Stimulated activated CD4-positive, alpha-beta T cell treated with anti-CD3 and anti-CD28 coated beads, Interleukin-4, amount 100 ng/mL, for 48 hours (primary cell): ENCODE measurements at regions not wholly inside any gene's neighbourhood (a gene's known extent, or its start where the extent isn't known, plus 50 kb on each side); places are given as distances from the start of the nearest gene placed in this dataset.

ENCODE experiments used
- DNase-seq, 2 donors: peaks; one replicate each; pipeline ENCODE4 v3.0.0-alpha.2; 2020; ENCODE audit warnings: low read depth in 2 of 2

GRCh38 chr20:40320517-40321011, 368.5 kb downstream of the MAFB start:
- DNase-seq = no peak

DNA sequence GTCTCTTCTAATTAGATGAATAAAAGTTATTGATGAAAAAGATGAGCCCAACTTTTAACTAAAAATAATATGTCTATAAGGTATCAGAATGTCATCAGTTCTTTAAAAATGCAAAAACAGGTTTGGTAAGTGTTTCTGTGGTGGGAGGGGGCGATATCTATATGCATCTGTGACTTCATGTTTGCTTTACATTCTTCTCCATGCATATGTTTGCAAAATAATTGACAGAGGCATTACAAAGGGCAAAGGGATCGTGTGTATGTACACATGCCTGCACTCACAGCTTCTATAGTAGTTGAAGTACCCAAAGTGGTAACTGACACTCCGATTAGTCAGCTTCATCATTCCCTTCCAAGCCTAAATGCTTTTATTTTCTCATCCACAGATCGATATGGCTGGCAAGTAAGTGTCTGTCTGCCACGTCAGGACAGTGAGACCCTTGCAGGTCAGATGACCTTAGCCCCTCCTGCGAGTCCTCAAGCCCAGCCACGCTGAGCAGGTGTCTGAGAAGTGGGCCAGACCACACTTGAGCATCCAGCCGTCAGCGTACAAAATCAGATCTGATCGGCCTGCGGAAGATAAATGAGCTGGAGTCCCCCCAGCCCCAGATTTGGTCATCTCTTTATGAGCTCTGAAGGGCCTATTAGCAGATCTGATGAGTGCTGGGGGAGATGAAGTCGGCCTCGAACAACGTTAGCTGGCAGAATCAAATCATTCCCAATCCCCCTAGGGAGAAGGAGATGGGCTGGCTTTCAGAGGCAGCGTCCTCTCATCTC, 369.1 kb downstream of the MAFB start:
- DNase-seq = no peak

DNA sequence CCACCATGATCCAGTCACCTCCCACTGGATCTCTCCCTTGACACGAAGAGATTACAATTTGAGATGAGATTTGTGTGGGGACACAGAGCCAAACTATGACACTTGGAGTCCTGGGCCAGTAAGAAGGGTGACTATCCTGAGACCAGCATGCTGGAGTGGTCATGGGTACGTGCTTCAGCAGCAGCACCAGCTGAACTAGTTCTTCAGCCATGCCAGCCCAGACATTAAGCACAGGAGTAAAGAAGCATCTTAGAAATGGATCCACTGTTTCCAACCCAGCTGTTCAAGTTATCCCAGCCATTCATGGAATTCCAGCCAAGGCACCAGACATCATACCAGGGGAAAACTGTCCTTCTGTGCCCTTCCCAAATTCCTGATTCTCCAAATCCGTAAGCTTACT, 370.0 kb downstream of the MAFB start:
- no peak for DNase-seq

GRCh38 chr20:40317156-40317790, 371.8 kb downstream of the MAFB start:
- DNase-seq = no peak

GRCh38 chr20:40314278-40314677, 374.8 kb downstream of the MAFB start:
- DNase-seq = no peak

- no peak for DNase-seq
Observed at GRCh38 chr20:40313730-40314129, 375.3 kb downstream of the MAFB start.

DNA sequence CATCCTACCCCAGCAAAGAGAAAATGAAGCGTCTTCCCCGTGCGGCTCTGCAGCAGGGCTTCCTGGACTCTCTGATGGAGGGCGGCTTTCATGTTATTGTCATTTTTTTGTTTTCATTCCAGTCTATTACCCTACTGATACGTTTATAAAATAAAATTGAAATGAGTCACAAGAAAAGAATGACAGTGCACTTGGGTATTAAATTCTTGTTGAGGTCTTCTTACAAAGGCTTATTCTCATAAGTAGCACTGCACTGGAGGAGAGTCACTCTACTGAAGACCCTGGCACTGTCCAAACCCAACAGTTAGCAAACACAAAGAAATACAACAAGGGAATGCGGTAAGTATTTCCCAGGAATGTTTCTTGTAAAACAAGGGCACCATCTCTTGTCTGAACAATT, 379.3 kb downstream of the MAFB start:
- DNase-seq = no peak

GRCh38 chr20:40307997-40308396, 381.0 kb downstream of the MAFB start:
- no peak for DNase-seq

GRCh38 chr20:40307268-40307667, 381.8 kb downstream of the MAFB start:
- no peak for DNase-seq

DNA sequence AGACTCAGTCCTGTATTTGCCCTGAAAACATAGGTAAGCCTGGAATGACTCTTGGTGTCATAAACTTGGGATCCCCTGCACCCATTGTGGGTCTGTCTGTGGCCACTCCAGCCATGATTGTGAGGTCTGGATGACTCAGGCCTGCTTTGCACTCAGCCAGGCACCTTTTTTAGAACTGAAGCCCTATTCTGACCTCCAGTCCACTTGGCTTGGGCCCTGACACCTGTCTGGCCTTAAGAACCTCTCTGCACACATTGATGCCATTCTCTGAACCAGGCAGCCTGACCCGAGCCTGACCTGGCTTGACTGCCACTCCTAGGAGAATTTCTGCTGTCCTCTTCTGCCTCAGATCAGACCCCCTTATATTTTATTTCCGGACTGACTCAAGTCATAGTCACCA, 383.7 kb downstream of the MAFB start:
- no peak for DNase-seq

DNA sequence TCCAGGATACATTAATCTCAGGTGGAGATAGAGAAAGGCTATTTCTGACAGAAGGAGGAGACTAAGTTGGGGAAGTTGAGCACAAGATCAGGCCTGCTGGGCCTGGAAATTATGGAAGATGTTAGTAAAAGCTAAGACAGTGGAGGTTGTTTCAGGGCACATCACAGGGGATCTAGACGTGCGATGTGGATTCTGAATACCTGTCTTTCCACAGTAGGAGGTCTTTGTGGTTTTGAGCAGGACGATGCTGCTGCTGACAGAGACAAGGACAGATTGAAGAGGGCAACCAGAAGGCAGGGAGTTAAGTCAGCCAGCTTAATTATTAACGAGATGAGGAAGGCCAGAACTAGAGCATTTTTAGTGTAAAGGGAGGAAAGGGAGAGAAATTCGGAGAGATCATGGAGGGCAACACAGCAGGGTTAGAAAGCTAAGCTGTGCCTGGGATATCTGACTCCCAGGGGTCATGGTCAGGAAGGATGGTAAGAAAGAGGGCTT, 384.9 kb downstream of the MAFB start:
- no peak for DNase-seq

DNA sequence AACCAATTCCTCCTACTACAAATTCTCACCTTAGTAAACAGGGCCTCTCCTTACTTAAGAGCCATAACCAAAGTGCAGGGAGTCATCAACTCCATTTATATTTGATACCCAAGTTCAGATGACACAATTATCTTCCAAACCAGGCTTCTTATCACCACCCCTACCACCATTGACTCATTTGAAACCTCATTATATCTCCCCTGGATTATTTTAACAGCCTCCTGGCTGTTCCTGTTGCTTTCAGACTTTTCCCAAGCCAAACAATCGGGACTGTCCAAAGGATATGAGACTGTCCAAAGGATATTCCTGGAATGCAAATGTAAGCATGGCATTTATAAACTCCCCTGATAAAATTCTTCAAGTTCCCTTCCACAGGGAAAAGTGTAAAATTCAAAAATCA, 394.3 kb downstream of the MAFB start:
- DNase-seq = no peak

- no peak for DNase-seq
Observed at GRCh38 chr20:40294175-40294574, 394.9 kb downstream of the MAFB start.

GRCh38 chr20:40293740-40294139, 395.3 kb downstream of the MAFB start:
- DNase-seq = no peak

DNA sequence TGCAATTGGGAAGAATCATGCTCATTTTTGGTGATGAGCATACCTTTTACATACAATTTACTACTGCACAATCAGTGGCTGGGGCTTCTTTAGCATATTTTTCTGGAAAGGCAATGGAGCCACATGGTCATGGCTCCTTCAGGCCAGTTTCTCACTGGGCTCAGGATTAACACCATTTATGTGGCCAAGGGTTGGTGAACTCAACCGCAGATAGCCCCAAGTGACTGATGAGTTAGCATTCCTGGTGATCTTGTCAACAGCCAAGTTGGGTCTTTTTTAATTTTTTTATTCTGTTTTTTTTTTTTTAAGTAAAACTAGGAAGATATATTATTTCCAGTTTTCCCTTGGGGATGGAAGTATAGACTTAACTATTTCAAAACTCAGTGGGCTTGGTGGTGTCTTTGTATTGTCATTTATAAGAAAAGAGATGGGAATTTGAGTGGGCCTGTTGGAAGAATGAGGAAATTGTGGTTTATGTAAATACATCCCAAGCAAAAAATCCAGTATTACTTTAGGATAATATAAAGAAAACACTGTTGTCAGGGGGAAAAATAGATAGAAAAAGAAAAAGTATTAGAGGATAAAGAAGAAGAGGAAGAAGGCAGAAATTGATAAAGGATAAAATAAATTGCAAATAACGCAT, 397.4 kb downstream of the MAFB start:
- no peak for DNase-seq

GRCh38 chr20:40287683-40288082, 401.4 kb downstream of the MAFB start:
- no peak for DNase-seq

- no peak for DNase-seq
Observed at GRCh38 chr20:40286975-40287531, 402.0 kb downstream of the MAFB start.

- DNase-seq = no peak
Observed at GRCh38 chr20:40284611-40285010, 404.4 kb downstream of the MAFB start.

GRCh38 chr20:40283689-40284088, 405.3 kb downstream of the MAFB start:
- no peak for DNase-seq

DNA sequence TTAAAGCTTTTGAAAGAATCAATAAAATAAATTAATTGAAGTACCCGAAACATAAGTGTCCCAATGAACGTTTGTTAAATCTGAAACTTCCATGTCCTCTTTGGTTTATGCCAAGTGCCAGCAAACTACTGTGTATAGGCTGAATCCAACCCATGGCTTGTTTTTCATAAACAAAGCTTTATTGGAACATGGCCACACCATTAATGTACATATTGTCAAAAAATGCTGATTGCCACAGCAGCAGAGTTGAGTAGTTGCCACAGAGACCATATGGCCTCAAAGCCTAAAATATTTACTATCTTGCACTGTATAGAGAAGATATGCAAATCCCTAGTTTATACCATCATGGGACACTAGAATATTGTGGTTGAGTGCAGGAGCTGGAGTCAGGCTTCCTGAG, 406.1 kb downstream of the MAFB start:
- DNase-seq = no peak

DNA sequence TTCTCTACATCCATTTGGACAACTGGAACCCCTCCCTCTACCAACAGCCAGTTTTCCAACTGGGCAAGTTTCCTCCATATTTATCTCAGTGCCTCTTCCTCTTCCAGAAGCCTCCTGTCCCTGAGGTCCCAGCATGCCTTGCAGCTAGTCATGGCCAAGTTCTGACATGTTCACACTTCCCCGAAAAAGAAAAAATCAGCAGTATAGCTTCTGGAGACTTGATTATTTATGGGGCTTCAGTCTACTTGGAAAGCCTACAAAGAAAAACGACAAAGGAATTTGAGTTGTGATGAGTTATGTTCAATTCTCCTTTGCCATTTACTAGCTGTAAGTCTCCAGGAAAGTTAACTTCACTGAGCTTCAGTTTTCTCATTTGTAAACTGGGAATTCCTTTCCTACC, 406.5 kb downstream of the MAFB start:
- no peak for DNase-seq

DNA sequence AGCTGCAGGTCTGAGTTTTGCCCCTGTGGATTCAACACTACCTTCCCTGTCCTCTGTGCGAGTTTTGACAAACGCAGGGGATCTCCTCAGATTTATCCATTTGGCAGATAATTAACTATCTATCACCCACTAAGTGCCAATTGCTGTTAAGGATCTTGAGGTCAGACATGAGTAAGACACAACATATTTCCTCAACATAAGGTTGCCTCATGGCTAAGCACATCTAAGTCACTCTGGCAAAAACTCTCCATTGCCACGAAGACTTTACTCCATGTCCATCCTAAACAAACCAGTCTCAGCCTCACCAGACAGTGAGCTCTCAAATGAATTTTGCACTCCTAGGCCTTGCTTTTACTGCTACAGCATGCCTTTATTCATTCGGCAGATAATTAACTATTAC, 408.4 kb downstream of the MAFB start:
- no peak for DNase-seq
